Panc1 (cell line): ENCODE measurements at regions not wholly inside any gene's neighbourhood (a gene's known extent, or its start where the extent isn't known, plus 50 kb on each side); places are given as distances from the start of the nearest gene placed in this dataset.

ENCODE experiments used
- ATAC-seq: fragments of 200-7000 bp; cut with Tn5 transposase; 2 replicates; pipeline ENCODE4 v1.9.1; 2020; ENCODE audit warnings: mild to moderate bottlenecking, moderate library complexity
- BruUV-seq: library from RNA; stranded (reverse); fragments of 400-500 nt; replicated peaks from 2 replicates; lab custom pipeline; 2021; lab: Mats Ljungman, UMichigan
- CTCF ChIA-PET: fragments of 300-600 bp; sonication (Branson Sonifier 250); formaldehyde crosslinking; loops from one replicate; lab custom pipeline; 2022; ENCODE audit warnings: antibody characterized with exemption; lab: Charles Lee
- POLR2A ChIA-PET: fragments of 300-600 bp; sonication (Branson Sonifier 250); formaldehyde crosslinking; loops from one replicate; lab custom pipeline; 2022; ENCODE audit warnings: antibody characterized with exemption; lab: Charles Lee
- DNase-seq: peaks from one replicate; pipeline ENCODE4 v3.0.0-alpha.2; 2010; ENCODE audit warnings: low read depth, low spot score
- H3K27ac ChIP-seq: 2 replicates; pipeline ENCODE4 v1.5.1; 2011; ENCODE audit warnings: mild to moderate bottlenecking, low read length, inconsistent platforms
- H3K27me3 ChIP-seq: fragments of 200-500 bp; sonication (Bioruptor generic); 2 replicates; pipeline ENCODE4 v1.6.0; 2014; ENCODE audit warnings: low read length, inconsistent platforms; ENCODE audit not compliant: control insufficient read depth, insufficient read depth
- H3K36me3 ChIP-seq: fragments of 200-500 bp; sonication (Bioruptor generic); 2 replicates; pipeline ENCODE4 v1.5.1; 2014; ENCODE audit warnings: inconsistent platforms, mild to moderate bottlenecking, low read length, moderate library complexity; ENCODE audit not compliant: control insufficient read depth, insufficient read depth
- H3K4me1 ChIP-seq: 2 replicates; pipeline ENCODE4 v1.5.1; 2011; ENCODE audit warnings: inconsistent platforms, mild to moderate bottlenecking, low read length, moderate library complexity; ENCODE audit not compliant: control insufficient read depth, insufficient read depth
- H3K4me3 ChIP-seq, 2 experiments: 2 replicates each; pipeline ENCODE4 v1.5.1; 2011 to 2012; ENCODE audit warnings: low read depth in 2 of 2, low read length in 2 of 2, mild to moderate bottlenecking in 2 of 2, inconsistent platforms in 1 of 2, moderate library complexity in 1 of 2
- H3K9me3 ChIP-seq: fragments of 200-500 bp; sonication (Bioruptor generic); 2 replicates; pipeline ENCODE4 v1.5.1; 2014; ENCODE audit warnings: low read depth, mild to moderate bottlenecking, inconsistent platforms, low read length, moderate library complexity; ENCODE audit not compliant: control insufficient read depth, insufficient read depth
- CTCF ChIP-seq: fragments of 450-650 bp; IDR thresholded peaks from 2 replicates; pipeline ENCODE4 v1.5.1; 2017; ENCODE audit warnings: mild to moderate bottlenecking
- POLR2AphosphoS5 ChIP-seq: IDR thresholded peaks from 2 replicates; pipeline ENCODE4 v1.6.1; 2012; ENCODE audit warnings: mild to moderate bottlenecking, low read depth, low read length, moderate library complexity
- REST ChIP-seq, 2 experiments: IDR thresholded peaks; 2 replicates each; pipeline ENCODE4 v1.6.1; 2011 to 2012; ENCODE audit warnings: low read depth in 2 of 2, control low read depth in 1 of 2, low read length in 1 of 2, mild to moderate bottlenecking in 1 of 2, moderate library complexity in 1 of 2; ENCODE audit not compliant: insufficient read depth in 1 of 2
- SIN3A ChIP-seq: IDR thresholded peaks from 2 replicates; pipeline ENCODE4 v1.6.1; 2012; ENCODE audit warnings: low read depth, mild to moderate bottlenecking, low read length, moderate library complexity, borderline replicate concordance; ENCODE audit not compliant: insufficient read depth
- TCF7L2 ChIP-seq: IDR thresholded peaks from 2 replicates; pipeline ENCODE4 v1.6.1; 2011; ENCODE audit warnings: mild to moderate bottlenecking, low read depth, low read length, inconsistent platforms
- in situ Hi-C: cut with HindIII; loops from 2 replicates; pipeline ENCODE4 v1.10.0; 2016; ENCODE audit warnings: low sequenced_read_pairs, low pct_unique_long_range_greater_than_20kb
- intact Hi-C: fragments of 100-400 bp; cut with micrococcal nuclease; formaldehyde crosslinking; loops from one replicate; pipeline ENCODE4 v1.10.0; 2022; ENCODE audit not compliant: unreplicated experiment

DNA sequence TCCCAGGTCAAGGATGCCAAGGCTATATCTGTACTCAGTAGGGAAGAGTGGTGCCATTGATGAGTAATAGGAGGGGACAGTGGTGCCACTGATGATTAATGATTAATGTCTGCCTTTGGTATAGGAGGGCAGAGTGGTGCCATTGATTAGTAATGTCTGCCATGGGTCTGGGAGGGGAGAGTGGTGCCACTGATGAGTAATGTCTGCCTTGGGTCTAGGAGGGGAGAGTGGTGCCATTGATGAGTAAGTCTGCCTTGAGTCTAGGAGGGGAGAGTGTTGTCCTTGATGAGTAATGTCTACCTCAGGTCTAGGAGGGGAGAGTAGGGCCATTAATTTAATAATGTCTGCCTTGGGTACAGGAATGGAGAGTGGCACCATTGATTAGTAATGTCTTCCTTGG is 507.8 kb upstream of the EEF2KMT start:
- ChIA-PET CTCF (no interaction called here), POLR2A (no interaction called here)
- H3K36me3 ChIP-seq = no peaks in the 10 kb centered on the region
- ATAC-seq (no peak), DNase-seq (no peak)
- in situ Hi-C loops = no loop called here
- H3K4me3 ChIP-seq = no peak overlapping the region
- H3K9me3 ChIP-seq = no peaks in the 10 kb centered on the region
- H3K27me3 ChIP-seq = peaks cover 2% of the 10 kb centered on the region; the same call in 1 of the 2 replicates
- BruUV-seq = no TSS peak
- TF ChIP-seq SIN3A = no peak
- TF ChIP-seq TCF7L2 = no peak
- TF ChIP-seq REST (IDR thresholded peaks at IDR 0.05; ENCODE audit: insufficient read depth in 1 of 2, low read depth in 2 of 2, low read length in 1 of 2) = no peak
- TF ChIP-seq POLR2AphosphoS5 = no peak
- TF ChIP-seq CTCF = no peak
- intact Hi-C loops = loop anchor here (1.0 kb wide), 1 partner anchor 103 kb away; no protein-coding TSS in a partner anchor
- H3K4me1 ChIP-seq = no peaks in the 10 kb centered on the region
- H3K27ac ChIP-seq = no peak overlapping the region

DNA sequence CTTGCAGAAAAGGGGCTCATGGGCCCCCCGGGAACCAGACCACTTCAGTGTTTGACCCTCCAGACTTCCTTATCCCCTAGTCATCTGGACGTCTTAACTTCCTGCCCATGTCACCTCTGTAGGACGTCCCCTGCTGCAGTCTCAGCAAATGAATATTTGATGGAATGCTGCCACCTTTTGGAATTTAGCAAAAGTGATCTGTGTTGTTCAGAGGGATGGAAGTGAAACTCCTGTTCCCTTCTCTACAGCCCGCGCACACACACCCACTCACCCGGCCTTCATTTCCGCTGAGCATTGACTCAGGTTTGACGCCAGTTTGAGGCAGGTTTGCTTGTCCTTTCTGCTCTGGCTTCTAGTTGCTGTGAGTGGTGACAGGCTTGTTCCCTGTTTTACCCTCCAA is 507.2 kb upstream of the EEF2KMT start:
- in situ Hi-C loops (no loop called here), intact Hi-C loops (loop anchor here (1.0 kb wide), 1 partner anchor 102 kb away; no protein-coding TSS in a partner anchor)
- Histone ChIP-seq H3K4me1 (no peaks in the 10 kb centered on the region), H3K9me3 (no peaks in the 10 kb centered on the region), H3K4me3 (no peak overlapping the region), H3K27me3 (peaks cover 2% of the 10 kb centered on the region; the same call in 1 of the 2 replicates), H3K36me3 (no peaks in the 10 kb centered on the region), H3K27ac (no peak overlapping the region)
- ChIA-PET CTCF (no interaction called here), POLR2A (no interaction called here)
- peak; percentile 95 for ATAC-seq
- BruUV-seq = no TSS peak
- TF ChIP-seq TCF7L2 (no peak), REST (IDR thresholded peaks at IDR 0.05; ENCODE audit: insufficient read depth in 1 of 2, low read depth in 2 of 2, low read length in 1 of 2) (no peak), SIN3A (no peak), CTCF (peak; percentile 41), POLR2AphosphoS5 (no peak)
- no peak for DNase-seq
